ENCODE measurements at regions not wholly inside any gene's neighbourhood (a gene's known extent, or its start where the extent isn't known, plus 50 kb on each side); places are given as distances from the start of the nearest gene placed in this dataset.

GRCh38 chr12:65681226-65681625 lies 143.1 kb upstream of the HMGA2 start:
- no peak overlapping the region for H3K4me3 ChIP-seq (ENCODE audit: low read depth, low read length)
- no peak for TF ChIP-seq CTCF (IDR thresholded peaks at IDR 0.05; ENCODE audit: insufficient read depth, low read length)
- peak; percentile 29 for DNase-seq (ENCODE audit: low read depth)

GRCh38 chr12:65682112-65682511 lies 142.2 kb upstream of the HMGA2 start:
- DNase-seq (ENCODE audit: low read depth): no peak
- no peak for TF ChIP-seq CTCF (IDR thresholded peaks at IDR 0.05; ENCODE audit: insufficient read depth, low read length)
- H3K4me3 ChIP-seq (ENCODE audit: low read depth, low read length): no peak overlapping the region

- no peak overlapping the region for H3K4me3 ChIP-seq (ENCODE audit: low read depth, low read length)
- TF ChIP-seq CTCF (IDR thresholded peaks at IDR 0.05; ENCODE audit: insufficient read depth, low read length): no peak
- DNase-seq (ENCODE audit: low read depth): no peak
Observed at GRCh38 chr12:65684906-65685305, 139.4 kb upstream of the HMGA2 start.

GRCh38 chr12:65685514-65685913 lies 138.8 kb upstream of the HMGA2 start:
- peak; percentile 70 for TF ChIP-seq CTCF (IDR thresholded peaks at IDR 0.05; ENCODE audit: insufficient read depth, low read length)
- DNase-seq (ENCODE audit: low read depth): peak; percentile 66

GRCh38 chr12:65689508-65689907 lies 134.8 kb upstream of the HMGA2 start:
- no peak for DNase-seq (ENCODE audit: low read depth)
- TF ChIP-seq CTCF (IDR thresholded peaks at IDR 0.05; ENCODE audit: insufficient read depth, low read length): no peak
- no peak overlapping the region for H3K4me3 ChIP-seq (ENCODE audit: low read depth, low read length)

More at GRCh38 chr12:65685514-65685913, 138.8 kb upstream of the HMGA2 start:
- no peak overlapping the region for H3K4me3 ChIP-seq (ENCODE audit: low read depth, low read length)

- TF ChIP-seq CTCF (IDR thresholded peaks at IDR 0.05; ENCODE audit: insufficient read depth, low read length): no peak
- no peak for DNase-seq (ENCODE audit: low read depth)
- no peak overlapping the region for H3K4me3 ChIP-seq (ENCODE audit: low read depth, low read length)
Observed at GRCh38 chr12:65690477-65690876, 133.8 kb upstream of the HMGA2 start.

- no peak for TF ChIP-seq CTCF (IDR thresholded peaks at IDR 0.05; ENCODE audit: insufficient read depth, low read length)
- DNase-seq (ENCODE audit: low read depth): no peak
- no peak overlapping the region for H3K4me3 ChIP-seq (ENCODE audit: low read depth, low read length)
Observed at GRCh38 chr12:65694130-65694529, 130.2 kb upstream of the HMGA2 start.

Measured in fibroblast of the aortic adventitia (primary cell).